Spleen (tissue), 11 donors: ENCODE measurements at regions not wholly inside any gene's neighbourhood (a gene's known extent, or its start where the extent isn't known, plus 50 kb on each side); places are given as distances from the start of the nearest gene placed in this dataset.

Experiments used
- DNase-seq: peaks from one replicate; pipeline ENCODE4 v3.0.0-alpha.2; 2020
- H3K27ac ChIP-seq, 8 donors: fragments of 200-600 bp; sonication (generic) in 7 of 8; 1 replicate in 4 of 8; 2 replicates in 4 of 8; pipeline versions ENCODE4 v1.5.0 to v1.8.0; 2016 to 2021; ENCODE audit warnings: inconsistent platforms in 4 of 8, mild to moderate bottlenecking in 4 of 8, moderate library complexity in 1 of 8
- H3K27me3 ChIP-seq, 7 donors: fragments of 200-600 bp; sonication (generic) in 6 of 7; replicated peaks in 1 of 7; 1 replicate in 4 of 7; 2 replicates in 3 of 7; pipeline versions ENCODE4 v1.5.0 to v1.8.0; 2016 to 2021; ENCODE audit warnings: inconsistent platforms in 3 of 7, mild to moderate bottlenecking in 1 of 7
- H3K36me3 ChIP-seq, 6 donors: fragments of 200-600 bp; sonication (generic) in 5 of 6; 1 replicate in 4 of 6; 2 replicates in 2 of 6; pipeline versions ENCODE4 v1.5.0 to v1.8.0; 2016 to 2021; ENCODE audit warnings: inconsistent platforms in 2 of 6
- H3K4me1 ChIP-seq, 6 donors: fragments of 200-600 bp; sonication (generic) in 5 of 6; 1 replicate in 3 of 6; 2 replicates in 3 of 6; pipeline versions ENCODE4 v1.5.0 to v1.8.0; 2016 to 2021; ENCODE audit warnings: inconsistent platforms in 3 of 6
- H3K4me3 ChIP-seq, 8 donors: fragments of 200-600 bp; sonication (generic) in 7 of 8; 1 replicate in 4 of 8; 2 replicates in 4 of 8; pipeline versions ENCODE4 v1.5.0 to v1.8.0; 2016 to 2021; ENCODE audit warnings: inconsistent platforms in 4 of 8, mild to moderate bottlenecking in 4 of 8, moderate library complexity in 2 of 8
- H3K9me3 ChIP-seq, 8 donors: fragments of 200-600 bp; sonication (generic) in 7 of 8; 1 replicate in 4 of 8; 2 replicates in 4 of 8; pipeline versions ENCODE4 v1.5.0 to v1.8.0; 2016 to 2021; ENCODE audit warnings: inconsistent platforms in 4 of 8
- CTCF ChIP-seq, 11 experiments: fragments of 200-600 bp in 7 of 11; fragments of 450-650 bp in 4 of 11; sonication (generic) in 4 of 11; IDR thresholded peaks in 8 of 11; conservative IDR thresholded peaks in 3 of 11; 1 replicate in 7 of 11; 2 replicates in 4 of 11; pipeline versions ENCODE4 v1.4.0 to v1.8.0; 2016 to 2021; ENCODE audit warnings: antibody characterized with exemption in 11 of 11, inconsistent platforms in 4 of 11, mild to moderate bottlenecking in 1 of 11
- POLR2A ChIP-seq, 3 donors: fragments of 450-650 bp; IDR thresholded peaks; one replicate each; pipeline ENCODE4 v1.5.1; 2017; ENCODE audit warnings: antibody characterized with exemption in 3 of 3, mild to moderate bottlenecking in 1 of 3
- POLR2AphosphoS5 ChIP-seq, 3 donors: sonication (generic); formaldehyde crosslinking; IDR thresholded peaks; one replicate each; pipeline ENCODE4 v1.5.1; 2017; ENCODE audit warnings: antibody characterized with exemption in 3 of 3
- WGBS, 5 donors: extraction: QIAGEN DNeasy Blood & Tissue Kit in 3 of 5; methylation state at CpG; one replicate each; pipeline versions ENCODE4 v1.1.5 to v1.1.7; 2013 to 2018; 5-methylcytosine and 5-hydroxymethylcytosine counted together
- intact Hi-C: fragments of 100-400 bp; cut with DNase I; formaldehyde crosslinking; loops from one replicate; pipeline ENCODE4 v1.15.0; 2023; ENCODE audit warnings: low total_unique reads
- donor health status: healthy with polysubstance abuse.
- donor health status: DM: no; HTN: no; CAD: no; lungs with moderate emphysema.
- donor health status: DM: no; HTN: no; CAD: no.
- donor health status: Bipolar disorder and iron deficiency.
- donor health status: healthy.
- donor health status: DM: no; HTN: no; CAD: no.
- donor health status: DM: yes; HTN: yes; CAD: no.

- Histone ChIP-seq H3K4me3 (no peak overlapping the region), H3K27ac (no peak overlapping the region), H3K9me3 (no peaks in the 10 kb centered on the region), H3K36me3 (no peaks in the 10 kb centered on the region), H3K27me3 (no peaks in the 10 kb centered on the region), H3K4me1 (no peaks in the 10 kb centered on the region)
- DNase-seq: no peak
- TF ChIP-seq POLR2AphosphoS5 (IDR thresholded peaks at IDR 0.05): no peak
- no peak for TF ChIP-seq CTCF (IDR thresholded peaks at IDR 0.05 in 8 of 11, conservative IDR thresholded peaks at IDR 0.05 in 3 of 11)
- TF ChIP-seq POLR2A (IDR thresholded peaks at IDR 0.05): no peak
- WGBS, 5 donors: 37 to 75% (median 50%) methylated on average over 1 of the region's 1 CpG
- intact Hi-C loops: no loop called here
Measured at GRCh38 chr3:182243625-182244024, 531.9 kb downstream of the SOX2 start.

- no peaks in the 10 kb centered on the region for H3K27me3 ChIP-seq
- WGBS, 5 donors: 66 to 87% (median 79%) methylated on average over 4 of the region's 4 CpGs
- H3K36me3 ChIP-seq: no peaks in the 10 kb centered on the region
- DNase-seq: no peak
- H3K4me3 ChIP-seq: no peak overlapping the region
- H3K4me1 ChIP-seq: no peaks in the 10 kb centered on the region
- TF ChIP-seq POLR2AphosphoS5 (IDR thresholded peaks at IDR 0.05): no peak
- TF ChIP-seq CTCF (IDR thresholded peaks at IDR 0.05 in 8 of 11, conservative IDR thresholded peaks at IDR 0.05 in 3 of 11): no peak
- no peak for TF ChIP-seq POLR2A (IDR thresholded peaks at IDR 0.05)
- no peak overlapping the region for H3K27ac ChIP-seq
- intact Hi-C loops: no loop called here
- H3K9me3 ChIP-seq: no peaks in the 10 kb centered on the region
Measured at GRCh38 chr3:182244222-182244971, 532.7 kb downstream of the SOX2 start.

- intact Hi-C loops: no loop called here
- no peak overlapping the region for H3K4me3 ChIP-seq
- no peaks in the 10 kb centered on the region for H3K9me3 ChIP-seq
- 79 to 85% (median 79%) methylated on average over 5 of the region's 5 CpGs for WGBS, 5 donors
- H3K27ac ChIP-seq: no peak overlapping the region
- no peak for DNase-seq
- TF ChIP-seq CTCF (IDR thresholded peaks at IDR 0.05 in 8 of 11, conservative IDR thresholded peaks at IDR 0.05 in 3 of 11) (no peak), POLR2AphosphoS5 (IDR thresholded peaks at IDR 0.05) (no peak), POLR2A (IDR thresholded peaks at IDR 0.05) (no peak)
- no peaks in the 10 kb centered on the region for H3K4me1 ChIP-seq
- H3K27me3 ChIP-seq: no peaks in the 10 kb centered on the region
- no peaks in the 10 kb centered on the region for H3K36me3 ChIP-seq
Measured at GRCh38 chr3:182245059-182245458, 533.3 kb downstream of the SOX2 start.

- H3K36me3 ChIP-seq: no peaks in the 10 kb centered on the region
- no peaks in the 10 kb centered on the region for H3K9me3 ChIP-seq
- intact Hi-C loops: no loop called here
- no peak overlapping the region for H3K4me3 ChIP-seq
- H3K27me3 ChIP-seq: no peaks in the 10 kb centered on the region
- peak overlapping the region in 3 of 8 donors; percentile 20 to 35 (median 24) for H3K27ac ChIP-seq
- H3K4me1 ChIP-seq: no peaks in the 10 kb centered on the region
- no peak for DNase-seq
- TF ChIP-seq CTCF (IDR thresholded peaks at IDR 0.05 in 8 of 11, conservative IDR thresholded peaks at IDR 0.05 in 3 of 11): no peak
- TF ChIP-seq POLR2AphosphoS5 (IDR thresholded peaks at IDR 0.05): no peak
- no peak for TF ChIP-seq POLR2A (IDR thresholded peaks at IDR 0.05)
- WGBS, 5 donors: 25 to 49% (median 36%) methylated on average over 5 of the region's 5 CpGs
Measured at GRCh38 chr3:182246870-182247269, 535.1 kb downstream of the SOX2 start.
